ENCODE measurements at regions not wholly inside any gene's neighbourhood (a gene's known extent, or its start where the extent isn't known, plus 50 kb on each side); places are given as distances from the start of the nearest gene placed in this dataset.

GRCh38 chr1:61627365-61627764 is 97.6 kb downstream of the TM2D1 start:
- no peak for DNase-seq (ENCODE audit: low spot score in 2 of 2)

DNA sequence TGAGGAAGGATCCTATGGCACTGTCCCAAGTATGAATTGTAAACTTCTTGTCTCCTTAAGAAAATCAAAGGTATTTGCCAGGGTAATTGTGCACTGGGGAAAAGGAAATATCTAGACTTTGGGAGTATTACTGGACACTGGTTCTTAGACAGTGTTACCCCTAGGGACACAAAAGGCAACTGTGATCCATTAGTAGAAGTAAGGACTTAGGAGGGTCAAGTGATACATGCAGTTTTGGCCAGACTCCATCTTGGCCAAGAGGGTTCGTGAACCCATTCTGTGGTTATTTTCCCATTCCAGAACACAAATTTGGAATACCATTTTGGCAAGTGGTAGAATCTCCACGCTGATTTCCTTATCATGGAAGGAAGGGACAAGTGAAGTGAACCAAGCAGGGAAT is 98.1 kb downstream of the TM2D1 start:
- FAIRE-seq (no peak), DNase-seq (ENCODE audit: low spot score in 2 of 2) (no peak)

More at GRCh38 chr1:61627365-61627764, 97.6 kb downstream of the TM2D1 start:
- no peak for FAIRE-seq

DNA sequence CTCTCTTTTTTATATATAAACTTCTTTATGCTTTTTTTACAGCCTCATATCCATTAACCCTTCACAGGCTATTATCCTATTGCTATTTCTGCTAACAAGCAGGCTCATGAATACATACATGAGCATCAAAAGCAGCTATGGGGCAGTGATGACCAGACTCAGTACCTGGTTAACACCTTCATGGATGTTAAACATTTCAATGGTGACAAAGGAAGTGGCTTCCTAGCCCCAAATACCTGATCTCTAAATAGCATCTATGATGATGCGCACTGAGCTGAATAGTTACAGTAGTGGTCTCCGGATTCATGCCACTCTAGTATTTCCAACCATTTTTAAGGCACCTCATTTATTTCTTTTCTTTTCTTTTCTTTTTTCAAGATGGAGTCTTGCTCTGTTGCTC is 101.1 kb downstream of the TM2D1 start:
- no peak for DNase-seq (ENCODE audit: low spot score in 2 of 2)
- FAIRE-seq: no peak

DNA sequence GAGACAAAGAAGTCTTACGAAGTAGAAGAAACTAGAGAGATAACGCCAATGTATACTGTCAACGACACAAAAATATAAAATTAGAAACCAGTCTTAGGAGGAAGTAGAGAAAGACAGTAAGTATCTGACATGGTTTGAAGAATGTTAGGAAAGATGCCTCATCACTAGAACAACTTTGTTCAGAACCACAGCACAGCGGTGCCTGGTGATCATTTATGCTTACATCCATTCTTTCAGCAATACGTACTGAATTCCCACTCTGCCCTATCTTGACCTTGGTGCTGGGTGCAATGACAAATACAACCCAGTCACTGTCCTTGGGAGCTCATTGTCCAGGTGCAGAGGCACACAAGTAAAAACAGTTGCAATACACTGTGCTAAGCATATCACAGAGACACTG is 104.4 kb downstream of the TM2D1 start:
- no peak for DNase-seq (ENCODE audit: low spot score in 2 of 2)
- FAIRE-seq: no peak

- FAIRE-seq (no peak), DNase-seq (ENCODE audit: low spot score in 2 of 2) (no peak)
Measured at GRCh38 chr1:61618755-61619154, 106.2 kb downstream of the TM2D1 start.

DNA sequence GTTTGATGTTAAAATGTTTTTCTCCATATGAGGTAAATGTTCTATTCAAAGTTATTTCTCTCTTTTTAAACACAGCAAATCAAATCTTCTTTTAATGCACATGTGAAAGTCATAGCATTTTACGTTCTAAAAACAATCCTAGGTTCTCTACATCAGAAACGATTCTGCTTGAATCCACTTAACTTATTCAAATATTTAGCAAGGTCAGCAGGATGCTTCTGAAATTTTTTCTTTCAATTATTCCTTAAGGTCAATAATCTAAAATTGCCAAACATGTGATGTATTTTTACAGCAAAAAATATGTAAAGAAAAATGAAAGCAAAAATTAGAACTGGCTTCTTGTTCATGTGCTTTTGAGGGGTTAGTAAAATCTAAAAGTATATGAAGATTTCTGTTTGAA is 106.7 kb downstream of the TM2D1 start:
- FAIRE-seq (no peak), DNase-seq (ENCODE audit: low spot score in 2 of 2) (no peak)

DNA sequence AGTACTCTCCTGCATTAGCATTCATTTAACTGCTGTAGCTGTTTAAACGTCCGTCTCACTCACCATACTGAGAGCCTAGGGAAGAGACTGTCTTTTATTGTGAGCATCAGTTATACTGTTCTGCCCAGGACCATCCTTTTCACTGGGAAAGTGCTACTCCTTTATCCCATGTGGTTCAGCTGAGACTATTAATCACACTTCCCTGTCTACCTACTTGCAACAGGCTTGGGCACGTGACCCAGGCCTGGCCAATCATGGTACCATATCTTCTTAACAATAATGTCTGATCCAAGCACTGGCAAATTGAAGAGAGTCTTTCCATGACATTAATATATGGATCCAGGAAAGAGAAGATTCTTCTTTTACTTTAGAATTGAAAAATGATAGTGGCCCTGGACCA is 108.1 kb downstream of the TM2D1 start:
- DNase-seq (ENCODE audit: low spot score in 2 of 2): no peak
- FAIRE-seq: no peak

DNA sequence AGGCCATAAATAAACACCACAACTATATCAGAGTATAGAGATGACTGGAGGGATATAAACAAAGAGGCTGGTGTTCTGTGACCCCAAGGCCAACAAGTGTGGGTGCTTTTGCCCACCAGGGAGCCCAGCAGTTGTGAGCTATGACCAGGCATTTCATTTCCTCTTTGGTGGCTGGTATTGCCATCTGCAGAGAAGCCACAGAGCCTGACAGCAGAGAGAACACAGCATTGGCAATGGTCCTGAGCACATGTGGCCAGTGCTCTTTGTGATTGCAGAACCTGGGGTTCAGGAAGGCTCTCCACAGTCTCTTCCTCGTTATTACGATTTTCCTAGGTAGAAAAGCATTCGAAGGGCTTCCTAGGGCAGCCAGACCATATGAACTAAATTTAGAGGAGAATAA is 112.3 kb downstream of the TM2D1 start:
- no peak for FAIRE-seq
- no peak for DNase-seq (ENCODE audit: low spot score in 2 of 2)

DNA sequence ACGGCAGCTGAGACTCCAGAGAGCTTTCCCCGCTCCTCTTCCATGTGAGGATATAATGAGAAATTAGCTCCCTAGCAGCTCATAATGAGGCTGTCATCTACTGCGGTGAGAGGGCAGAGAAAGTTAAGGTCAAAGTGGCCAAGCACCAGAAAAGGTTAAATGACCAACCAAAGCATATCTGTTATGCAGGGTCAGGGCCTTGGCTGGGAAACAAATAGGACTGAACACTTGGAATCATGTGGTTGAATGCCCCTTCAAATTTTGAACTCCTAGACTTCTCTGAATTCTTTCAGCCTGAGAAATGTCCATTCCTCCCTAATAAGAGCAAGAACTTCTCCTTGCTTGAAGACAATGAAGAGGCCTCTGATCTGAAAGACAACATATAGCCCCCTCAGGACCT is 115.9 kb downstream of the TM2D1 start:
- no peak for FAIRE-seq

GRCh38 chr1:61607448-61607847 is 117.5 kb downstream of the TM2D1 start:
- FAIRE-seq: no peak
- DNase-seq (ENCODE audit: low spot score in 2 of 2): no peak

More for the DNA sequence above, 115.9 kb downstream of the TM2D1 start:
- DNase-seq (ENCODE audit: low spot score in 2 of 2): no peak

DNA sequence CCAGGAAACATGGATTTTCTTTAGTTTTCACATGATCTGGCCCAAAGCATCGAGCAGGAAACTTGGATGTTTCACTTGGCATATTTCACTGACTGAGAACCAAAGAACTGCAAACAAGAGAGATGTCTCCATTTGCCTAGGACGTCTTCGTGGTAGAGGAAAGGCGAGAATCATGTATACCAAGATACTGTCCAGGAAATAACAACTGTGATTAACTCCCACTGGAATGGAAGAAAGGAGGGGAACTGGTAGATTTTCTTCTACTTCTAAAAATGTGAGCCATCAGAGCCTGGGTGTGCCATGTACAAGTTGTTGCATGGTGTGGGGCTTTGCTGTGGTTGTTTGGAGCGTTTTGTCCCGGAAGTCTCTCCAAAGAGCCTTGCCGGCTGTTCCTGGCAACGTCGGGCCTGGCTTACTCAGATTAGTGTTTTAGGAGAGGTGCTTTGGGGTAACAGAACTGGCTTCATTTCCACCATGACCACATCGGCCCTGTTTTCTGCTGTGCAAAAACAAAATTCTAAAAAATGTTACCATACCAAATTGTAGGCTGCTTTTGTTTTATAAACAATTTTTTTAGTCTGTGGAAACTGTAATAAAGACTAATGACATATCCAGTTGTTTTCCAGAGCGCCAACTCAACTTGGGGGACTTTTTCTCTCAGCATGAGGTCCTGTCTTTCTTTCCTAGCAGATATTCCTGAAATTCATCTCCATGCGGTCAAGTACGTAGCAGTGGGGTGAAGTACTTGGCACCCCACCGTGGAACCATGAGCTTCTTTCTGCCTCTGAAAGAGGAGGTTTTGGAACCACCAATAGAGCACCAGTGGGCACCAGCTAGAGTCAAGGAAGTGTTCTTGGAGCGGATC is 118.3 kb downstream of the TM2D1 start:
- FAIRE-seq (no peak), DNase-seq (ENCODE audit: low spot score in 2 of 2) (no peak)

- FAIRE-seq (no peak), DNase-seq (ENCODE audit: low spot score in 2 of 2) (no peak)
Measured at GRCh38 chr1:61605607-61606321, 119.2 kb downstream of the TM2D1 start.

GRCh38 chr1:61604684-61605083 is 120.3 kb downstream of the TM2D1 start:
- FAIRE-seq (no peak), DNase-seq (ENCODE audit: low spot score in 2 of 2) (no peak)

DNA sequence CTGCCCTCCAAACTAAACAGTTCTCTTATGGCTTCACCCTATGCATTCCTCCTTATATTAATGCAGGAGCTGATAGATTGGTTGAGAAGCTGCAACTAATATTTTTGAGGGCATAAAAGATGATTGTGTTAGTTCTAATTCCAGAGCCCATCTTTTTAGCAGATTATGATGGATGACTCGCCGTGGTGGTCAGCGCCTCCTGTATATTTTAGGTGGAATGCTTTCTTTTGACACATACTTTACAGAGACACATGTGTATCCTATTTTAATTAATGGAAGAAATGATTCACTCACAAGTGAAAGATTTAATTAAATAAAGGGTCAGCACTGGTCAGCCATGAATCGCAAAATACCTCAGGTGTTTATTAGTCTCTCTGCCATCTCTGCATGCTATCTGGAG is 120.7 kb downstream of the TM2D1 start:
- FAIRE-seq: no peak
- DNase-seq (ENCODE audit: low spot score in 2 of 2): no peak

GRCh38 chr1:61602663-61603062 is 122.3 kb downstream of the TM2D1 start:
- no peak for DNase-seq (ENCODE audit: low spot score in 2 of 2)
- FAIRE-seq: no peak

- no peak for FAIRE-seq
Measured at GRCh38 chr1:61597601-61598000, 127.3 kb downstream of the TM2D1 start.

DNA sequence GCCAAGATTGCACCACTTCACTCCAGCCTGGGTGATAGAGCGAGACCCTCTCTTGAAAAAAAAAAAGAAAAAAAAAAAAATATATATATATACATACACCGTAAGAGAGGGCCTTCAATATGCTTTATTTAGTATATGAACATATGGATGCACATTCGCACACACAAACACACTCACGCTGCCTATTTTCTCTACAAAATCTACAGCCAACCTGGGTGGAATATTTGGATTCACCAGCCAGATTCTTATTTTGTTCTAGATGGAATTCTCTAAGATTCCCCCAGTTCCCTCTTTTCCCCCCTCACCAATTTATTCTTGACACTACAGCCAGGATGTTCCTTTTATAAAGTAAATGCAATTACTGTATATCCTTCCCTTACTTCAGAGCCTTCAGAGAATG is 131.6 kb downstream of the TM2D1 start:
- DNase-seq (ENCODE audit: low spot score in 2 of 2): no peak
- FAIRE-seq: no peak

More at GRCh38 chr1:61597601-61598000, 127.3 kb downstream of the TM2D1 start:
- no peak for DNase-seq (ENCODE audit: low spot score in 2 of 2)

DNA sequence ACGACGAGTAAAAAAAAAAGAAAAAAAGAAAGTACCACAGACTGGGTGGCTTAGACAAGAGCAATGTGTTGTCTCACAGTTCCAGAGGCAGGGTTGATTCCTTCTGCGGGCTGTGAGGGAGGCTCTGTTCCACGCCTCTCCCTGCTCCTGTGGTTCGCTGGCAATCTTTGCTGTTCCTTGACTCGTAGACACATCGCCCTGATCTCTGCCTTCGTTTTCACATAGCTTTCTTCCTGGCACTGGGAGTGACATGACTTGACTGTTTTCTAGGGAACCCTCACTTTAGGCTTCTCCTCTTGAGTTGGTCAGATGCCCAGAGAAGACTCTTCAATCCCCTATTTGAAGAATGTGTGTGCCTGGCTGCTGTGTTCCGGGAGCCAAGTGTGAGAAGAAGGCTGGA is 133.6 kb downstream of the TM2D1 start:
- DNase-seq (ENCODE audit: low spot score in 2 of 2) (no peak), FAIRE-seq (no peak)

GRCh38 chr1:61588736-61589672 is 135.9 kb downstream of the TM2D1 start:
- no peak for FAIRE-seq
- DNase-seq (ENCODE audit: low spot score in 2 of 2): no peak

GRCh38 chr1:61585714-61586113 is 139.2 kb downstream of the TM2D1 start:
- no peak for FAIRE-seq
- DNase-seq (ENCODE audit: low spot score in 2 of 2): no peak

DNA sequence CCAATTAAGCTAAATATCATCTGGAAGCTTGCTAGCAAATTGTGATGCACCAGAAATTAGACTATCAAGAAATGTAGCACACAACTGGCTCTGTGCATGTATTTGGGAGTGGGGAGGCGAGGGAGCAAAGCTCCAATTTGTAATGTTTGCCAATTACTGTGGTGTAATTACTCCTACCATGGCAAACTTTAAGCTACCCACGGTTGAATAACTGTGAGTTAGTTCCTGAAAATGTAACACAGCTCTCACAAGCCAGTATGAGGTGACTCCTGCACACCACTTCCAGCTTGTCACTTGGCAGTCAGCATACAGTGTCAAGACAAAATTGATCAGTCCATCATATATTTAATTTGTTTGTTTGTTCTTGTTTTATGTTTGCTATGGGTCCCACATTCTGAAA is 141.2 kb downstream of the TM2D1 start:
- DNase-seq (ENCODE audit: low spot score in 2 of 2) (no peak), FAIRE-seq (no peak)

Data from frontal cortex (tissue), 3 donors.